HepG2 (cell line): ENCODE measurements at regions not wholly inside any gene's neighbourhood (a gene's known extent, or its start where the extent isn't known, plus 50 kb on each side); places are given as distances from the start of the nearest gene placed in this dataset.

ENCODE experiments used
- ATAC-seq: fragments of 200-7000 bp; cut with Tn5 transposase; 3 replicates; pipeline ENCODE4 v1.9.1; 2020; ENCODE audit warnings: mild to moderate bottlenecking, moderate library complexity
- BruUV-seq: library from RNA; stranded (reverse); fragments of 400-500 nt; replicated peaks from 2 replicates; lab custom pipeline; 2021; lab: Mats Ljungman, UMichigan
- CTCF ChIA-PET: fragments of 300-600 bp; formaldehyde crosslinking; extraction: SDS; loops from one replicate; lab custom pipeline; 2021; ENCODE audit warnings: low total read pairs, inconsistent platforms, low intra/inter-chr PET ratio; lab: Yijun Ruan, JAX
- POLR2A ChIA-PET: fragments of 350-600 bp; sonication (Branson Sonifier 250); formaldehyde crosslinking; loops from one replicate; lab custom pipeline; 2020; ENCODE audit warnings: antibody characterized with exemption, inconsistent platforms; lab: Yijun Ruan, JAX
- DNase-seq: peaks from one replicate; pipeline ENCODE4 v3.0.0-alpha.2; 2015; ENCODE audit warnings: low spot score
- FAIRE-seq: peaks from 3 replicates; lab custom pipeline; 2011; peaks lifted over from hg19 to GRCh38; lab: Jason Lieb, UNC
- H2AFZ ChIP-seq: one replicate; pipeline ENCODE4 v1.6.1; 2011; ENCODE audit warnings: low read length, inconsistent platforms
- H3K27ac ChIP-seq: fragments of 300-600 bp; 3 replicates; pipeline ENCODE4 v1.8.0; 2011; ENCODE audit warnings: mixed run types, mild to moderate bottlenecking, mixed read lengths, low read length, inconsistent platforms; ENCODE audit not compliant: insufficient read depth; ENCODE audit errors: extremely low read length
- H3K27me3 ChIP-seq, 2 experiments: fragments of 200-600 bp in 1 of 2; 2 replicates in 1 of 2; 3 replicates in 1 of 2; pipeline versions ENCODE4 v1.6.0 to v1.8.0; 2011; ENCODE audit warnings: low read length in 2 of 2, mild to moderate bottlenecking in 2 of 2, moderate library complexity in 2 of 2, inconsistent platforms in 1 of 2; ENCODE audit not compliant: insufficient read depth in 2 of 2, control insufficient read depth in 1 of 2
- H3K36me3 ChIP-seq, 2 experiments: fragments of 200-600 bp in 1 of 2; replicated peaks in 1 of 2; 2 replicates in 1 of 2; 3 replicates in 1 of 2; pipeline versions ENCODE4 v1.5.1 to v1.8.0; 2011; ENCODE audit warnings: low read length in 2 of 2, inconsistent platforms in 1 of 2; ENCODE audit not compliant: insufficient read depth in 2 of 2, control insufficient read depth in 1 of 2
- H3K4me1 ChIP-seq: 2 replicates; pipeline ENCODE4 v1.5.1; 2012; ENCODE audit warnings: low read length, inconsistent platforms; ENCODE audit not compliant: insufficient read depth
- H3K4me2 ChIP-seq: 2 replicates; pipeline ENCODE4 v1.6.0; 2011; ENCODE audit warnings: low read depth, low read length, inconsistent platforms
- H3K4me3 ChIP-seq, 3 experiments: fragments of 200-600 bp in 1 of 3; sonication (generic), shearing (Covaris generic) in 1 of 3; replicated peaks in 1 of 3; 2 replicates each; pipeline ENCODE4 v1.5.1; 2011 to 2016; ENCODE audit warnings: low read length in 3 of 3, inconsistent platforms in 2 of 3, low read depth in 2 of 3, mild to moderate bottlenecking in 2 of 3, control low read depth in 1 of 3, mixed read lengths in 1 of 3; ENCODE audit not compliant: insufficient read depth in 1 of 3
- H3K79me2 ChIP-seq: one replicate; pipeline ENCODE4 v1.6.1; 2011; ENCODE audit warnings: low read length, inconsistent platforms; ENCODE audit not compliant: insufficient read depth
- H3K9ac ChIP-seq: 2 replicates; pipeline ENCODE4 v1.6.0; 2011; ENCODE audit warnings: mild to moderate bottlenecking, low read depth, low read length, inconsistent platforms; ENCODE audit not compliant: insufficient read depth
- H3K9me3 ChIP-seq: 2 replicates; pipeline ENCODE4 v1.5.1; 2012; ENCODE audit warnings: mild to moderate bottlenecking, low read length
- H4K20me1 ChIP-seq: 2 replicates; pipeline ENCODE4 v1.6.0; 2011; ENCODE audit warnings: inconsistent platforms, mild to moderate bottlenecking, low read length, moderate library complexity; ENCODE audit not compliant: insufficient read depth
- MEIS2 ChIP-seq: sonication (generic); formaldehyde crosslinking; IDR thresholded peaks from 2 replicates; pipeline ENCODE4 v1.9.0; 2021; ENCODE audit warnings: mild to moderate bottlenecking, missing genetic modification reagents
- ZFP90 ChIP-seq: sonication (generic); formaldehyde crosslinking; IDR thresholded peaks from 2 replicates; pipeline ENCODE4 v1.8.0; 2022; ENCODE audit warnings: missing genetic modification reagents, mild to moderate bottlenecking, inconsistent platforms, borderline replicate concordance
- ZNF550 ChIP-seq: sonication (generic); formaldehyde crosslinking; IDR thresholded peaks from 2 replicates; pipeline ENCODE4 v1.4.0; 2020; ENCODE audit warnings: mild to moderate bottlenecking, missing genetic modification reagents, borderline replicate concordance
- WGBS: methylation state at CpG from one replicate; pipeline ENCODE4 v1.1.6; 2017; ENCODE audit warnings: low lambda C conversion rate; 5-methylcytosine and 5-hydroxymethylcytosine counted together
- in situ Hi-C: cut with HindIII; loops from 2 replicates; pipeline ENCODE4 v1.10.0; 2017; ENCODE audit warnings: low pct_unique_long_range_greater_than_20kb; ENCODE audit not compliant: extremely low pct_ligation_motif_present
- intact Hi-C: fragments of 100-400 bp; cut with micrococcal nuclease; formaldehyde crosslinking; loops from one replicate; pipeline ENCODE4 v1.10.0; 2022; ENCODE audit not compliant: unreplicated experiment
- microRNA-seq: library from miRNA; unstranded; fragments of <30 nt; microRNA quantifications from one replicate; pipeline ENCODE4, GENCODE V29; 2020
- small RNA-seq, 3 experiments: library from RNA; depleted of rRNA; stranded (forward); fragments of <200 nt; gene quantifications; one replicate each; pipeline ENCODE3, GENCODE V24; 2012; ENCODE audit warnings: low read depth in 2 of 3, low replicate concordance in 1 of 3; ENCODE audit not compliant: insufficient read length in 3 of 3, insufficient read depth in 2 of 3

- Histone ChIP-seq H3K4me2 (no peak overlapping the region), H2AFZ (no peak overlapping the region), H3K36me3 (no peaks in the 10 kb centered on the region), H4K20me1 (no peaks in the 10 kb centered on the region), H3K9ac (no peak overlapping the region), H3K27ac (no peak overlapping the region), H3K79me2 (no peaks in the 10 kb centered on the region), H3K4me3 (no peak overlapping the region), H3K9me3 (no peaks in the 10 kb centered on the region), H3K4me1 (no peaks in the 10 kb centered on the region), H3K27me3 (peaks cover 0 to 4% of the 10 kb centered on the region in 2 experiments; a peak in 1 of 5 replicates)
- TF ChIP-seq MEIS2 (no peak), ZFP90 (no peak), ZNF550 (CRISPR knock-in tag) (no peak)
- 49% methylated on average over 6 of the region's 6 CpGs for WGBS
- intact Hi-C loops (no loop called here), in situ Hi-C loops (no loop called here)
- no peak for FAIRE-seq
- no TSS peak for BruUV-seq
- DNase-seq = no peak
- CTCF ChIA-PET = no interaction called here
- no peak for ATAC-seq
- POLR2A ChIA-PET = no interaction called here
These were observed 51.3 kb upstream of the WIPF3 start for GRCh38 chr7:29754874-29755490.

Small RNA genes lying in the stretch of these regions (microRNA-seq; reads per million reads assigned to microRNA genes)
- gene MIR550A3 = 2.6 reads per million, percentile 16 among the genes with 10 or more reads in this experiment

Small RNA genes lying in the stretch of these regions (small RNA-seq; reads per million reads assigned to genes)
- gene MIR550A3 (0 reads per million in 3 experiments), gene TMSB4XP3 (0 reads per million in 3 experiments)
